ENCODE measurements at regions not wholly inside any gene's neighbourhood (a gene's known extent, or its start where the extent isn't known, plus 50 kb on each side); places are given as distances from the start of the nearest gene placed in this dataset.

- DNase-seq (no peak), ATAC-seq (no peak)
- no peaks in the 10 kb centered on the region for H3K4me1 ChIP-seq
- no peak overlapping the region for H3K27ac ChIP-seq
- 65% methylated on average over 6 of the region's 6 CpGs for WGBS (ENCODE audit: insufficient coverage, low coverage, low lambda C conversion rate, missing lambda C conversion rate)
- TF ChIP-seq CTCF (IDR thresholded peaks at IDR 0.05) (no peak), POLR2A (IDR thresholded peaks at IDR 0.05) (no peak)
- H3K4me3 ChIP-seq: no peak overlapping the region
- intact Hi-C loops (cut with DNase I): no loop called here
- no peaks in the 10 kb centered on the region for H3K9me3 ChIP-seq
- H3K27me3 ChIP-seq: no peaks in the 10 kb centered on the region
- no peaks in the 10 kb centered on the region for H3K36me3 ChIP-seq
Observed at GRCh38 chr12:62130834-62131552, 129.2 kb upstream of the USP15 start.

- ATAC-seq: no peak
- no peaks in the 10 kb centered on the region for H3K36me3 ChIP-seq
- intact Hi-C loops (cut with DNase I): no loop called here
Observed at GRCh38 chr12:62133440-62133839, 126.8 kb upstream of the USP15 start.

GRCh38 chr12:62135553-62136200 is 124.5 kb upstream of the USP15 start:
- TF ChIP-seq POLR2A (IDR thresholded peaks at IDR 0.05) (no peak), CTCF (IDR thresholded peaks at IDR 0.05) (no peak)
- DNase-seq (no peak), ATAC-seq (no peak)
- intact Hi-C loops (cut with DNase I): no loop called here
- Histone ChIP-seq H3K27me3 (no peaks in the 10 kb centered on the region), H3K36me3 (no peaks in the 10 kb centered on the region), H3K9me3 (no peaks in the 10 kb centered on the region), H3K27ac (no peak overlapping the region), H3K4me3 (no peak overlapping the region), H3K4me1 (no peaks in the 10 kb centered on the region)
- WGBS (ENCODE audit: insufficient coverage, low coverage, low lambda C conversion rate, missing lambda C conversion rate): 79% methylated on average over 3 of the region's 3 CpGs

More at GRCh38 chr12:62133440-62133839, 126.8 kb upstream of the USP15 start:
- Histone ChIP-seq H3K27ac (no peak overlapping the region), H3K27me3 (no peaks in the 10 kb centered on the region), H3K4me3 (no peak overlapping the region), H3K4me1 (no peaks in the 10 kb centered on the region), H3K9me3 (no peaks in the 10 kb centered on the region)
- TF ChIP-seq CTCF (IDR thresholded peaks at IDR 0.05): no peak
- no peak for TF ChIP-seq POLR2A (IDR thresholded peaks at IDR 0.05)
- 76% methylated on average over 2 of the region's 2 CpGs for WGBS (ENCODE audit: insufficient coverage, low coverage, low lambda C conversion rate, missing lambda C conversion rate)
- DNase-seq: no peak

- Histone ChIP-seq H3K9me3 (no peaks in the 10 kb centered on the region), H3K36me3 (no peaks in the 10 kb centered on the region), H3K4me1 (no peaks in the 10 kb centered on the region), H3K27ac (no peak overlapping the region), H3K4me3 (no peak overlapping the region), H3K27me3 (no peaks in the 10 kb centered on the region)
- 63% methylated on average over 2 of the region's 2 CpGs for WGBS (ENCODE audit: insufficient coverage, low coverage, low lambda C conversion rate, missing lambda C conversion rate)
- TF ChIP-seq POLR2A (IDR thresholded peaks at IDR 0.05): no peak
- no peak for TF ChIP-seq CTCF (IDR thresholded peaks at IDR 0.05)
- DNase-seq (no peak), ATAC-seq (no peak)
- intact Hi-C loops (cut with DNase I): no loop called here
Observed at GRCh38 chr12:62136496-62136895, 123.7 kb upstream of the USP15 start.

All from right lobe of liver (tissue), 6 donors.